Activated CD8-positive, alpha-beta T cell treated with anti-CD3 and anti-CD28 coated beads for 36 hours (primary cell): ENCODE measurements at regions not wholly inside any gene's neighbourhood (a gene's known extent, or its start where the extent isn't known, plus 50 kb on each side); places are given as distances from the start of the nearest gene placed in this dataset.

ENCODE experiments used
- ATAC-seq: fragments of 200-7000 bp; cut with Tn5 transposase; one replicate; pipeline ENCODE4 v1.10.0; 2021; ENCODE audit warnings: mild to moderate bottlenecking, moderate library complexity
- CTCF ChIA-PET: fragments of 350-600 bp; sonication (Branson Sonifier 250); formaldehyde crosslinking; loops from one replicate; lab custom pipeline; 2021; ENCODE audit warnings: antibody characterized with exemption; lab: Charles Lee
- POLR2A ChIA-PET: fragments of 350-600 bp; sonication (Branson Sonifier 250); formaldehyde crosslinking; loops from one replicate; lab custom pipeline; 2021; ENCODE audit warnings: antibody characterized with exemption; lab: Charles Lee
- DNase-seq: peaks from one replicate; pipeline ENCODE4 v3.0.0-alpha.2; 2020
- H3K27ac Mint-ChIP-seq: one replicate; pipeline ENCODE4 v1.8.0; 2021; ENCODE audit warnings: mild to moderate bottlenecking, mixed read lengths
- H3K27me3 Mint-ChIP-seq: one replicate; pipeline ENCODE4 v1.8.0; 2021; ENCODE audit warnings: mixed read lengths
- H3K36me3 Mint-ChIP-seq: one replicate; pipeline ENCODE4 v1.8.0; 2021; ENCODE audit warnings: low read depth, mixed read lengths
- H3K4me1 Mint-ChIP-seq: one replicate; pipeline ENCODE4 v1.8.0; 2021; ENCODE audit warnings: low read depth, mixed read lengths
- H3K4me3 Mint-ChIP-seq: one replicate; pipeline ENCODE4 v1.8.0; 2021; ENCODE audit warnings: mild to moderate bottlenecking, moderate library complexity, mixed read lengths
- H3K9me3 Mint-ChIP-seq: one replicate; pipeline ENCODE4 v1.8.0; 2021; ENCODE audit warnings: mixed read lengths
- intact Hi-C: fragments of 100-400 bp; cut with micrococcal nuclease; formaldehyde crosslinking; loops from one replicate; pipeline ENCODE4 v1.10.0; 2022
- TF ChIP-seq, protein P1 (sequence below): fragments of 200-600 bp; IDR thresholded peaks from one replicate; pipeline ENCODE4 v1.8.0; 2022; ENCODE audit warnings: antibody characterized with exemption, mild to moderate bottlenecking

DNA sequence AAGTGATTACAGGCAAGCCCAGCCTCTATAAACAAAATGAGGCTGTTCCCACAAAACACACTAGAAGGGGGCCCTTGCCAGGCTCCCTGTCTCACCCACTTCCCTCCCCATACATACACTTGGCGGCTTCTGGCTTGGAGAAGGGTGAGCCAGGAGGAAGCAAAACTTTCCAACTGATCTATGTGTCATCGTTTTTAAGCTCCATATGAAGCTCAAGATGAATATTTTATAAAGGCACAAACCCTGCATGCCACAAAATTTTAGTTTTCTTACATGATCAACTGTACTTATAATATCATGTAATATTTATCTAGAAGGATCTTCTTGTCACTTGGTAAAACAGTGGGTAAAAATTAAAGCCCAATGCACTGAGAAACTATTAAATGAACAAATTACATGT is 80.8 kb upstream of the TJP1 start:
- H3K36me3 Mint-ChIP-seq, result no peaks in the 10 kb centered on the region
- H3K27ac Mint-ChIP-seq, result no peak overlapping the region
- TF ChIP-seq, protein P1, sequence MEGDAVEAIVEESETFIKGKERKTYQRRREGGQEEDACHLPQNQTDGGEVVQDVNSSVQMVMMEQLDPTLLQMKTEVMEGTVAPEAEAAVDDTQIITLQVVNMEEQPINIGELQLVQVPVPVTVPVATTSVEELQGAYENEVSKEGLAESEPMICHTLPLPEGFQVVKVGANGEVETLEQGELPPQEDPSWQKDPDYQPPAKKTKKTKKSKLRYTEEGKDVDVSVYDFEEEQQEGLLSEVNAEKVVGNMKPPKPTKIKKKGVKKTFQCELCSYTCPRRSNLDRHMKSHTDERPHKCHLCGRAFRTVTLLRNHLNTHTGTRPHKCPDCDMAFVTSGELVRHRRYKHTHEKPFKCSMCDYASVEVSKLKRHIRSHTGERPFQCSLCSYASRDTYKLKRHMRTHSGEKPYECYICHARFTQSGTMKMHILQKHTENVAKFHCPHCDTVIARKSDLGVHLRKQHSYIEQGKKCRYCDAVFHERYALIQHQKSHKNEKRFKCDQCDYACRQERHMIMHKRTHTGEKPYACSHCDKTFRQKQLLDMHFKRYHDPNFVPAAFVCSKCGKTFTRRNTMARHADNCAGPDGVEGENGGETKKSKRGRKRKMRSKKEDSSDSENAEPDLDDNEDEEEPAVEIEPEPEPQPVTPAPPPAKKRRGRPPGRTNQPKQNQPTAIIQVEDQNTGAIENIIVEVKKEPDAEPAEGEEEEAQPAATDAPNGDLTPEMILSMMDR, result no peak
- no peak overlapping the region for H3K4me3 Mint-ChIP-seq
- peaks cover 2% of the 10 kb centered on the region for H3K9me3 Mint-ChIP-seq
- CTCF ChIA-PET, result no interaction called here
- ATAC-seq (no peak), DNase-seq (no peak)
- no peaks in the 10 kb centered on the region for H3K4me1 Mint-ChIP-seq
- POLR2A ChIA-PET, result no interaction called here
- peaks cover 15% of the 10 kb centered on the region for H3K27me3 Mint-ChIP-seq
- intact Hi-C loops, result no loop called here

GRCh38 chr15:29900237-29901189 is 78.2 kb upstream of the TJP1 start:
- Mint-ChIP-seq H3K4me3 (no peak overlapping the region), H3K27ac (no peak overlapping the region), H3K4me1 (no peaks in the 10 kb centered on the region), H3K9me3 (peaks cover 12% of the 10 kb centered on the region), H3K36me3 (no peaks in the 10 kb centered on the region), H3K27me3 (peaks cover 10% of the 10 kb centered on the region)
- intact Hi-C loops, result no loop called here
- POLR2A ChIA-PET, result interaction anchor here (0.8 kb wide), 1 partner anchor 9 kb away, joined by 3 read pairs; no protein-coding TSS in a partner anchor
- no peak for ATAC-seq
- DNase-seq, result no peak
- TF ChIP-seq, protein P1, result no peak
- CTCF ChIA-PET, result no interaction called here

GRCh38 chr15:29896062-29896461 is 73.8 kb upstream of the TJP1 start:
- Mint-ChIP-seq H3K36me3 (no peaks in the 10 kb centered on the region), H3K9me3 (peaks cover 12% of the 10 kb centered on the region), H3K27me3 (peaks cover 9% of the 10 kb centered on the region), H3K4me1 (no peaks in the 10 kb centered on the region), H3K27ac (no peak overlapping the region), H3K4me3 (no peak overlapping the region)
- no peak for DNase-seq
- ChIA-PET CTCF (no interaction called here), POLR2A (no interaction called here)
- intact Hi-C loops, result no loop called here
- TF ChIP-seq, protein P1, result no peak
- no peak for ATAC-seq

GRCh38 chr15:29891096-29891457 is 68.8 kb upstream of the TJP1 start:
- peaks cover 4% of the 10 kb centered on the region for H3K27me3 Mint-ChIP-seq
- ATAC-seq (no peak), DNase-seq (no peak)
- H3K4me1 Mint-ChIP-seq, result no peaks in the 10 kb centered on the region
- peaks cover under 1% of the 10 kb centered on the region for H3K9me3 Mint-ChIP-seq
- TF ChIP-seq, protein P1, result no peak
- intact Hi-C loops, result no loop called here
- no peaks in the 10 kb centered on the region for H3K36me3 Mint-ChIP-seq
- H3K4me3 Mint-ChIP-seq, result no peak overlapping the region
- H3K27ac Mint-ChIP-seq, result no peak overlapping the region
- CTCF ChIA-PET, result no interaction called here
- POLR2A ChIA-PET, result no interaction called here

DNA sequence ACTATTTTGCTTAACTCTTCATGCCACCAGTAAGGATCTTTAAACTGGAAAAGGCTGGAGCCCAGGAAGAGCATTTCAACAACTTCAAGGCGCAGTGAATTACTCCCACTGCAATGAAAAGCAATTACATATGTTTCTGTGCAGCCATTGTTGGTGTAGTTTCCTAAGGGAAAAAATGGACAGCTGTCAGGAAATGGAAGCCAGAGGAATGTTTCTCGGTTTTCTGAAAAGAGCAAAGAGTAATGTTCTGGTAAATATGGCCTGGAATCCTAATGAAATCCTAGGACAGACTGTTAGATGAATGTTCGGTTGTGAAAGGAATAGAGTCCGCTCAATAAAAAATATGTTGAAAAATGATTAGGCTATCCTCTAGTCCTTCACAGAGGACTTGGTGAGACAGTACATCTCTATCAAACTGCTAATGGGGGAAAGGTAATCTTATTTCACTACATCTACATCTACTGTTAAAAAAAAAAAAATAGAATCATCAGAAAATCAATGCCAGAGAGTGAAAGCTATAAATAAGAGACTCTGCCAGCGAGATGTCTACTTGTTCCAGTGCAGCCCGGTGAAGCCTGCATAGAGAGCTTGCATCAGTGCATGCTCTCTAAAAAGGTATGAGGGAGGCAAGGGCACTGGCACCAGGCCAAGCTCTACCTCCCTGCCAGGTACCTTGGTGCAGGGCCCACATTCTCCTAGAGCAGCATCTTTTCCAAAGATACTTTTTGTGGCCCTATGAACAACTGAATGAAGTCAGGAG is 68.2 kb upstream of the TJP1 start:
- H3K4me3 Mint-ChIP-seq, result no peak overlapping the region
- DNase-seq (no peak), ATAC-seq (no peak)
- H3K9me3 Mint-ChIP-seq, result no peaks in the 10 kb centered on the region
- ChIA-PET POLR2A (no interaction called here), CTCF (no interaction called here)
- H3K4me1 Mint-ChIP-seq, result no peaks in the 10 kb centered on the region
- TF ChIP-seq, protein P1, result no peak
- no peaks in the 10 kb centered on the region for H3K36me3 Mint-ChIP-seq
- H3K27ac Mint-ChIP-seq, result no peak overlapping the region
- intact Hi-C loops, result no loop called here
- H3K27me3 Mint-ChIP-seq, result peaks cover 7% of the 10 kb centered on the region
